Heart left ventricle (tissue), 13 donors: ENCODE measurements at regions not wholly inside any gene's neighbourhood (a gene's known extent, or its start where the extent isn't known, plus 50 kb on each side); places are given as distances from the start of the nearest gene placed in this dataset.

ENCODE experiments used
- POLR2A ChIP-seq, 2 donors: fragments of 450-650 bp; IDR thresholded peaks; one replicate each; pipeline ENCODE4 v1.6.1; 2017; ENCODE audit warnings: antibody characterized with exemption in 2 of 2, mild to moderate bottlenecking in 2 of 2, moderate library complexity in 2 of 2
- TF ChIP-seq, protein P1 (sequence below), 12 donors: fragments of 200-600 bp; sonication (generic) in 4 of 12; IDR thresholded peaks; one replicate each; pipeline versions ENCODE4 v1.5.0 to v1.8.0; 2018 to 2022; ENCODE audit warnings: antibody characterized with exemption in 12 of 12, mild to moderate bottlenecking in 5 of 12
- donor health status: ischemic (EF 13 %, LVEDD 7.1; RV severe dilation, severe dysfunction).
- donor health status: DM: no; HTN: yes; CAD: no.
- donor health status: DM: no; HTN: no; CAD: no.
- donor health status: ischemic (EF 25% LVEDD 6.9; RV normal size, moderate dysfunction).
- donor health status: ischemic (EF 25% LVEDD 5.7; RV mildly dilated, moderate dysfunction).
- donor health status: ischemic (EF 35%, LVEDD 5.7; RV mildly dilated, moderate dysfunction).
- donor health status: nonischemic (EF 11% LVEDD 7.7; RV severe dilation, severe dysfunction).
- donor health status: DM: yes; HTN: yes; CAD: no.
- donor health status: PGD.
- donor health status: ischemic (EF 29% LVEDD 5.4; RV normal size, mild dysfunction).
- donor health status: nonischemic (EF 23%, LVEDD 6.1; RV moderate dilation, normal function).

DNA sequence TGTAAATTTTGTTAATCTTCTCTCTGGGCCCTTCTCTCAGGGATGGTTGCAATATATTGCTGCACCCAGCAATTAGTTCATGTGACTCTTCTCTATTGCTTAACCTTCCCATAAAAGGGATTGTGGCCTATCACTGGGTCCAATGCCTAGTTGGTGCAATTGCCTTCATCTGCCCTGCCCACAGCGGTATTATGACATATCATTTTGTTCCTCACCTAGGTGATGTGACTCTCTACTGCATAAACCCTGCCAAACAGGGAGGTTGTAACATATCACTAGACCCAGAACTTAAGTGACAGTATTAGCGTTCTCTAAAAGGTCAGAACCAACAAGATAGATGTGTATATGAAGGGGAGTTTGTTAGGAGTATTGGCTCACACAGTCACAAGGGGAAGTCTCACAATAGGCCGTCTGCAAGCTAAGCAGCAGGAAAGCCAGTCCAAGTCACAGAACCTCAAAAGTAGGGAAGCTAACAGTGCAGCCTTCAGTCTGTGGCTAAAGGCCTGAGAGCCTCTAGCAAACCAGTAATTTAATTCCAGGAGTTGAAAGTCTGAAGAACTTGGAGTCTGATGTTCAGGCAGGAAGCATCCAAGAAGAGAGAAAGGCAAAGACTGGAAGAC lies 317.8 kb downstream of the RPS4Y2 start:
- no peak for TF ChIP-seq POLR2A (IDR thresholded peaks at IDR 0.05)
- TF ChIP-seq, protein P1, sequence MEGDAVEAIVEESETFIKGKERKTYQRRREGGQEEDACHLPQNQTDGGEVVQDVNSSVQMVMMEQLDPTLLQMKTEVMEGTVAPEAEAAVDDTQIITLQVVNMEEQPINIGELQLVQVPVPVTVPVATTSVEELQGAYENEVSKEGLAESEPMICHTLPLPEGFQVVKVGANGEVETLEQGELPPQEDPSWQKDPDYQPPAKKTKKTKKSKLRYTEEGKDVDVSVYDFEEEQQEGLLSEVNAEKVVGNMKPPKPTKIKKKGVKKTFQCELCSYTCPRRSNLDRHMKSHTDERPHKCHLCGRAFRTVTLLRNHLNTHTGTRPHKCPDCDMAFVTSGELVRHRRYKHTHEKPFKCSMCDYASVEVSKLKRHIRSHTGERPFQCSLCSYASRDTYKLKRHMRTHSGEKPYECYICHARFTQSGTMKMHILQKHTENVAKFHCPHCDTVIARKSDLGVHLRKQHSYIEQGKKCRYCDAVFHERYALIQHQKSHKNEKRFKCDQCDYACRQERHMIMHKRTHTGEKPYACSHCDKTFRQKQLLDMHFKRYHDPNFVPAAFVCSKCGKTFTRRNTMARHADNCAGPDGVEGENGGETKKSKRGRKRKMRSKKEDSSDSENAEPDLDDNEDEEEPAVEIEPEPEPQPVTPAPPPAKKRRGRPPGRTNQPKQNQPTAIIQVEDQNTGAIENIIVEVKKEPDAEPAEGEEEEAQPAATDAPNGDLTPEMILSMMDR (IDR thresholded peaks at IDR 0.05) = no peak
